HEK293 (cell line): ENCODE measurements at regions not wholly inside any gene's neighbourhood (a gene's known extent, or its start where the extent isn't known, plus 50 kb on each side); places are given as distances from the start of the nearest gene placed in this dataset.
A peak's percentile ranks its signal among the peaks of the same experiment; 100 is the strongest.

Source experiments
- CTCF ChIA-PET: fragments of 350-600 bp; formaldehyde crosslinking; extraction: SDS; loops from one replicate; lab custom pipeline; 2021; ENCODE audit warnings: antibody characterized with exemption; lab: Yijun Ruan, JAX
- POLR2A ChIA-PET: fragments of 300-600 bp; formaldehyde crosslinking; extraction: SDS; loops from one replicate; lab custom pipeline; 2020; ENCODE audit warnings: antibody characterized with exemption, inconsistent platforms; lab: Yijun Ruan, JAX
- H3K27ac ChIP-seq: fragments of 200-500 bp; sonication (Bioruptor generic); 2 replicates; pipeline ENCODE4 v1.5.1; 2014; ENCODE audit warnings: low read depth, low read length, control low read depth, inconsistent platforms; ENCODE audit errors: extremely low read depth
- H3K36me3 ChIP-seq, 2 experiments: fragments of 200-500 bp in 1 of 2; sonication (Bioruptor generic) in 1 of 2; 1 replicate in 1 of 2; 2 replicates in 1 of 2; pipeline ENCODE4 v1.5.1; 2014 to 2017; ENCODE audit warnings: inconsistent platforms in 2 of 2, low read length in 2 of 2; ENCODE audit not compliant: control insufficient read depth in 2 of 2, insufficient read depth in 1 of 2
- H3K4me1 ChIP-seq: fragments of 200-500 bp; sonication (Bioruptor generic); 2 replicates; pipeline ENCODE4 v1.5.1; 2014; ENCODE audit warnings: mild to moderate bottlenecking, low read length, inconsistent platforms; ENCODE audit not compliant: control insufficient read depth, insufficient read depth
- H3K4me3 ChIP-seq: 2 replicates; pipeline ENCODE4 v1.5.1; 2011; ENCODE audit warnings: low read depth, mild to moderate bottlenecking, control low read depth, low read length, moderate library complexity
- H3K9me3 ChIP-seq: fragments of 200-500 bp; sonication (Bioruptor generic); 2 replicates; pipeline ENCODE4 v1.5.1; 2014; ENCODE audit warnings: low read depth, low read length, inconsistent platforms; ENCODE audit not compliant: control insufficient read depth, insufficient read depth
- ATF2 ChIP-seq: fragments of 450-650 bp; formaldehyde crosslinking; IDR thresholded peaks from 2 replicates; pipeline ENCODE4 v1.5.1; 2016; ENCODE audit warnings: missing biosample characterization, missing genetic modification characterization, low read depth
- BCL11A ChIP-seq: fragments of 450-650 bp; formaldehyde crosslinking; IDR thresholded peaks from 2 replicates; pipeline ENCODE4 v1.5.1; 2016; ENCODE audit warnings: low read depth, missing biosample characterization, missing genetic modification characterization
- EGR2 ChIP-seq: fragments of 450-650 bp; formaldehyde crosslinking; IDR thresholded peaks from 2 replicates; pipeline ENCODE4 v1.5.1; 2016; ENCODE audit warnings: low read depth, missing biosample characterization, missing genetic modification characterization
- GFI1B ChIP-seq: fragments of 450-650 bp; formaldehyde crosslinking; IDR thresholded peaks from 2 replicates; pipeline ENCODE4 v1.5.1; 2016; ENCODE audit warnings: missing biosample characterization, missing genetic modification characterization
- KLF10 ChIP-seq: fragments of 450-650 bp; IDR thresholded peaks from 2 replicates; pipeline ENCODE4 v1.5.1; 2018; ENCODE audit warnings: missing biosample characterization, mild to moderate bottlenecking, missing genetic modification characterization
- ZBTB44 ChIP-seq: fragments of 450-650 bp; IDR thresholded peaks from 2 replicates; pipeline ENCODE4 v1.5.1; 2018; ENCODE audit warnings: missing biosample characterization, mild to moderate bottlenecking, missing genetic modification characterization
- ZBTB6 ChIP-seq: fragments of 450-650 bp; formaldehyde crosslinking; IDR thresholded peaks from 2 replicates; pipeline ENCODE4 v1.5.1; 2017; ENCODE audit warnings: missing biosample characterization, missing genetic modification characterization
- ZNF16 ChIP-seq: fragments of 450-650 bp; formaldehyde crosslinking; IDR thresholded peaks from 2 replicates; pipeline ENCODE4 v1.5.1; 2016; ENCODE audit warnings: low read depth, missing biosample characterization, missing genetic modification characterization
- ZNF211 ChIP-seq: fragments of 450-650 bp; formaldehyde crosslinking; IDR thresholded peaks from 2 replicates; pipeline ENCODE4 v1.5.1; 2016; ENCODE audit warnings: low read depth, missing biosample characterization, missing genetic modification characterization
- ZNF223 ChIP-seq: fragments of 450-650 bp; formaldehyde crosslinking; IDR thresholded peaks from 2 replicates; pipeline ENCODE4 v1.5.1; 2016; ENCODE audit warnings: missing biosample characterization, missing genetic modification characterization
- ZNF248 ChIP-seq: fragments of 450-650 bp; formaldehyde crosslinking; IDR thresholded peaks from 2 replicates; pipeline ENCODE4 v1.5.1; 2017; ENCODE audit warnings: missing biosample characterization, missing genetic modification characterization
- ZNF335 ChIP-seq: fragments of 450-650 bp; formaldehyde crosslinking; conservative IDR thresholded peaks from 2 replicates; pipeline ENCODE4 v1.5.1; 2016; ENCODE audit warnings: missing biosample characterization, missing genetic modification characterization
- ZNF341 ChIP-seq: fragments of 450-650 bp; formaldehyde crosslinking; IDR thresholded peaks from 2 replicates; pipeline ENCODE4; 2016; ENCODE audit warnings: low read depth, missing biosample characterization, missing genetic modification characterization
- ZNF350 ChIP-seq: fragments of 450-650 bp; formaldehyde crosslinking; IDR thresholded peaks from 2 replicates; pipeline ENCODE4 v1.5.0; 2017; ENCODE audit warnings: missing biosample characterization, mild to moderate bottlenecking, missing genetic modification characterization
- ZNF426 ChIP-seq: fragments of 450-650 bp; formaldehyde crosslinking; IDR thresholded peaks from 2 replicates; pipeline ENCODE4 v1.5.1; 2017; ENCODE audit warnings: missing biosample characterization, missing genetic modification characterization, mild to moderate bottlenecking, inconsistent platforms, moderate library complexity
- ZNF558 ChIP-seq: fragments of 450-650 bp; formaldehyde crosslinking; IDR thresholded peaks from 2 replicates; pipeline ENCODE4 v1.5.1; 2016; ENCODE audit warnings: missing biosample characterization, missing genetic modification characterization
- ZNF585B ChIP-seq: fragments of 450-650 bp; formaldehyde crosslinking; IDR thresholded peaks from 2 replicates; pipeline ENCODE4 v1.5.1; 2016; ENCODE audit warnings: missing biosample characterization, missing genetic modification characterization
- ZNF707 ChIP-seq: fragments of 450-650 bp; formaldehyde crosslinking; IDR thresholded peaks from 2 replicates; pipeline ENCODE4 v1.5.1; 2016; ENCODE audit warnings: missing biosample characterization, missing genetic modification characterization
- ZNF777 ChIP-seq: fragments of 450-650 bp; formaldehyde crosslinking; IDR thresholded peaks from 2 replicates; pipeline ENCODE4 v1.5.1; 2017; ENCODE audit warnings: missing biosample characterization, missing genetic modification characterization, borderline replicate concordance
- ZNF830 ChIP-seq: fragments of 450-650 bp; IDR thresholded peaks from 2 replicates; pipeline ENCODE4 v1.5.0; 2018; ENCODE audit warnings: missing biosample characterization, missing genetic modification characterization, low read depth, mild to moderate bottlenecking, moderate library complexity
- ZNF843 ChIP-seq: fragments of 450-650 bp; formaldehyde crosslinking; IDR thresholded peaks from 2 replicates; pipeline ENCODE4 v1.5.1; 2016; ENCODE audit warnings: missing biosample characterization, missing genetic modification characterization
- ZSCAN16 ChIP-seq: fragments of 450-650 bp; formaldehyde crosslinking; IDR thresholded peaks from 2 replicates; pipeline ENCODE4 v1.5.1; 2016; ENCODE audit warnings: missing biosample characterization, missing genetic modification characterization

- ChIA-PET CTCF (no interaction called here), POLR2A (no interaction called here)
- Histone ChIP-seq H3K9me3 (no peaks in the 10 kb centered on the region), H3K4me3 (no peak overlapping the region), H3K4me1 (no peaks in the 10 kb centered on the region), H3K36me3 (no peaks in the 10 kb centered on the region), H3K27ac (no peak overlapping the region)
- TF ChIP-seq ATF2 (peak; percentile 44; the same call in 1 of the 2 replicates), EGR2 (no peak)
Observed at GRCh38 chr16:73413091-73413829, 365.3 kb upstream of the ZFHX3 start.

GRCh38 chr16:73412416-73412815, 364.5 kb upstream of the ZFHX3 start:
- Histone ChIP-seq H3K9me3 (no peaks in the 10 kb centered on the region), H3K36me3 (no peaks in the 10 kb centered on the region), H3K27ac (no peak overlapping the region), H3K4me3 (no peak overlapping the region), H3K4me1 (no peaks in the 10 kb centered on the region)
- TF ChIP-seq ZNF558 (no peak), ZNF350 (tag by site-specific recombination) (no peak), ZNF341 (no peak), BCL11A (tag by site-specific recombination) (no peak), ZNF707 (tag by site-specific recombination) (no peak), ZNF16 (tag by site-specific recombination) (no peak), ZBTB6 (tag by site-specific recombination) (no peak), ZBTB44 (tag by site-specific recombination) (no peak), ZNF777 (tag by site-specific recombination) (no peak), KLF10 (tag by site-specific recombination) (no peak), ZNF426 (tag by site-specific recombination) (no peak), ZNF248 (tag by site-specific recombination) (no peak), ZNF843 (tag by site-specific recombination) (no peak), ZSCAN16 (tag by site-specific recombination) (no peak), ZNF223 (no peak), ZNF335 (tag by site-specific recombination) (no peak), ZNF585B (tag by site-specific recombination) (no peak), ZNF830 (no peak), GFI1B (tag by site-specific recombination) (no peak), ZNF211 (tag by site-specific recombination) (no peak)
- CTCF ChIA-PET, result no interaction called here
- POLR2A ChIA-PET, result no interaction called here
